ENCODE measurements at regions not wholly inside any gene's neighbourhood (a gene's known extent, or its start where the extent isn't known, plus 50 kb on each side); places are given as distances from the start of the nearest gene placed in this dataset.

DNA sequence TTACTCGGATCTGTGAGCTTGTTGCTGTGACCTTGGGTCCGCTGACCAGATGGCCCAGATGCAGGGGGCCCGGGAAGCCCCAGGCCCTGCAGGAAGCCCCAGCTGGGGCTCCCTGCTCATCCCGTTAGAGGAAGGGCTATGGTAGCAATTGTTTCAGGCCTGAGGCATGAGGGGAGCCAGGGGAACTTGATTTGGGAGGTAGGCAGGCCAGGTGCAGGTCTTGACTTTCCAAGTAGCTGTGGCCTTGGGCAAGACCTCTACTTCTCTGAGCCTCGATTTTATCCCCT is 55.0 kb upstream of the CXCL12 start:
- in situ Hi-C loops (cut with MboI): no loop called here
- H3K4me3 ChIP-seq: no peak overlapping the region
- 0 out of 2 replicates have a peak, but pooled peaks cover 4% of the 10 kb centered on the region for H3K4me1 ChIP-seq (ENCODE audit: insufficient read depth)
- TF ChIP-seq EZH2 (IDR thresholded peaks at IDR 0.05; ENCODE audit: insufficient read depth, poor library complexity, severe bottlenecking) (no peak), EZH2phosphoT487 (IDR thresholded peaks at IDR 0.05; ENCODE audit: insufficient read depth, low read depth) (no peak)
- WGBS, 2 experiments (ENCODE audit: low coverage in 1 of 2, low lambda C conversion rate in 2 of 2, missing lambda C conversion rate in 2 of 2): 67 to 69% methylated on average over 5 of the region's 5 CpGs
- H3K4me2 ChIP-seq (ENCODE audit: unreplicated experiment): no peak overlapping the region
- no peaks in the 10 kb centered on the region for H3K27me3 ChIP-seq (replicated peaks; ENCODE audit: insufficient read depth)
- no peak overlapping the region for H2AFZ ChIP-seq
- no peaks in the 10 kb centered on the region for H4K20me1 ChIP-seq (ENCODE audit: insufficient read depth)
- H3K9me2 ChIP-seq (ENCODE audit: insufficient read depth): no peaks in the 10 kb centered on the region
- H3K9ac ChIP-seq: no peak overlapping the region
- H3K36me3 ChIP-seq (ENCODE audit: low read depth): no peaks in the 10 kb centered on the region
- no peaks in the 10 kb centered on the region for H3K9me3 ChIP-seq (ENCODE audit: low read depth)
- H3K79me2 ChIP-seq (ENCODE audit: insufficient read depth): no peaks in the 10 kb centered on the region
- no peak for DNase-seq
- H3K27ac ChIP-seq: no peak overlapping the region
- H3F3A ChIP-seq (ENCODE audit: insufficient read depth): no peaks in the 10 kb centered on the region

GRCh38 chr10:44457259-44457658 is 72.4 kb upstream of the CXCL12 start:
- Histone ChIP-seq H3K9me2 (ENCODE audit: insufficient read depth) (no peaks in the 10 kb centered on the region), H2AFZ (no peak overlapping the region), H3K79me2 (ENCODE audit: insufficient read depth) (no peaks in the 10 kb centered on the region), H4K20me1 (ENCODE audit: insufficient read depth) (no peaks in the 10 kb centered on the region), H3K9me3 (ENCODE audit: low read depth) (no peaks in the 10 kb centered on the region), H3K36me3 (ENCODE audit: low read depth) (no peaks in the 10 kb centered on the region), H3K27ac (no peak overlapping the region), H3K27me3 (replicated peaks; ENCODE audit: insufficient read depth) (peaks cover 15% of the 10 kb centered on the region), H3K4me2 (ENCODE audit: unreplicated experiment) (no peak overlapping the region), H3K4me3 (no peak overlapping the region), H3K4me1 (ENCODE audit: insufficient read depth) (peaks cover 2% of the 10 kb centered on the region; the same call in 1 of the 2 replicates), H3K9ac (no peak overlapping the region), H3F3A (ENCODE audit: insufficient read depth) (no peaks in the 10 kb centered on the region)
- DNase-seq: no peak
- 55 to 59% methylated on average over 2 of the region's 2 CpGs for WGBS, 2 experiments (ENCODE audit: low coverage in 1 of 2, low lambda C conversion rate in 2 of 2, missing lambda C conversion rate in 2 of 2)
- in situ Hi-C loops (cut with MboI): no loop called here
- TF ChIP-seq EZH2phosphoT487 (IDR thresholded peaks at IDR 0.05; ENCODE audit: insufficient read depth, low read depth) (no peak), EZH2 (IDR thresholded peaks at IDR 0.05; ENCODE audit: insufficient read depth, poor library complexity, severe bottlenecking) (no peak)

GRCh38 chr10:44458671-44459413 is 73.9 kb upstream of the CXCL12 start:
- in situ Hi-C loops (cut with MboI): no loop called here
- H2AFZ ChIP-seq: no peak overlapping the region
- H3K27me3 ChIP-seq (replicated peaks; ENCODE audit: insufficient read depth): peaks cover 8% of the 10 kb centered on the region; the same call in 1 of the 2 replicates
- no peaks in the 10 kb centered on the region for H3K9me3 ChIP-seq (ENCODE audit: low read depth)
- no peak overlapping the region for H3K9ac ChIP-seq
- H3F3A ChIP-seq (ENCODE audit: insufficient read depth): peaks cover 12% of the 10 kb centered on the region
- no peak overlapping the region for H3K27ac ChIP-seq
- no peaks in the 10 kb centered on the region for H4K20me1 ChIP-seq (ENCODE audit: insufficient read depth)
- TF ChIP-seq EZH2phosphoT487 (IDR thresholded peaks at IDR 0.05; ENCODE audit: insufficient read depth, low read depth) (no peak), EZH2 (IDR thresholded peaks at IDR 0.05; ENCODE audit: insufficient read depth, poor library complexity, severe bottlenecking) (no peak)
- 31 to 35% methylated on average over 6 to 7 of the region's 7 CpGs for WGBS, 2 experiments (ENCODE audit: low coverage in 1 of 2, low lambda C conversion rate in 2 of 2, missing lambda C conversion rate in 2 of 2)
- no peaks in the 10 kb centered on the region for H3K9me2 ChIP-seq (ENCODE audit: insufficient read depth)
- peak; percentile 19 for DNase-seq
- no peak overlapping the region for H3K4me3 ChIP-seq
- H3K4me1 ChIP-seq (ENCODE audit: insufficient read depth): peaks cover 18% of the 10 kb centered on the region
- H3K79me2 ChIP-seq (ENCODE audit: insufficient read depth): no peaks in the 10 kb centered on the region
- H3K36me3 ChIP-seq (ENCODE audit: low read depth): no peaks in the 10 kb centered on the region
- no peak overlapping the region for H3K4me2 ChIP-seq (ENCODE audit: unreplicated experiment)

GRCh38 chr10:44459671-44460070 is 74.8 kb upstream of the CXCL12 start:
- WGBS, 2 experiments (ENCODE audit: low coverage in 1 of 2, low lambda C conversion rate in 2 of 2, missing lambda C conversion rate in 2 of 2): 54 to 55% methylated on average over 2 of the region's 2 CpGs
- H3K9ac ChIP-seq: no peak overlapping the region
- no peaks in the 10 kb centered on the region for H3K79me2 ChIP-seq (ENCODE audit: insufficient read depth)
- no peaks in the 10 kb centered on the region for H3K9me2 ChIP-seq (ENCODE audit: insufficient read depth)
- no peak for DNase-seq
- no peaks in the 10 kb centered on the region for H3K9me3 ChIP-seq (ENCODE audit: low read depth)
- no peak overlapping the region for H3K27ac ChIP-seq
- H3K4me2 ChIP-seq (ENCODE audit: unreplicated experiment): no peak overlapping the region
- TF ChIP-seq EZH2phosphoT487 (IDR thresholded peaks at IDR 0.05; ENCODE audit: insufficient read depth, low read depth) (no peak), EZH2 (IDR thresholded peaks at IDR 0.05; ENCODE audit: insufficient read depth, poor library complexity, severe bottlenecking) (no peak)
- H3K27me3 ChIP-seq (replicated peaks; ENCODE audit: insufficient read depth): peaks cover 8% of the 10 kb centered on the region; the same call in 1 of the 2 replicates
- H3K4me1 ChIP-seq (ENCODE audit: insufficient read depth): peaks cover 23% of the 10 kb centered on the region
- no peak overlapping the region for H2AFZ ChIP-seq
- H3K4me3 ChIP-seq: no peak overlapping the region
- H4K20me1 ChIP-seq (ENCODE audit: insufficient read depth): no peaks in the 10 kb centered on the region
- in situ Hi-C loops (cut with MboI): no loop called here
- no peaks in the 10 kb centered on the region for H3K36me3 ChIP-seq (ENCODE audit: low read depth)
- H3F3A ChIP-seq (ENCODE audit: insufficient read depth): peaks cover 20% of the 10 kb centered on the region
